GM23248 (cell line): ENCODE measurements at regions not wholly inside any gene's neighbourhood (a gene's known extent, or its start where the extent isn't known, plus 50 kb on each side); places are given as distances from the start of the nearest gene placed in this dataset.

Source experiments
- EZH2 ChIP-seq: fragments of 200-600 bp; sonication (generic); IDR thresholded peaks from 2 replicates; pipeline ENCODE4 v1.6.1; 2018; ENCODE audit warnings: antibody characterized with exemption, mild to moderate bottlenecking; ENCODE audit not compliant: insufficient read depth, poor library complexity, severe bottlenecking
- EZH2phosphoT487 ChIP-seq: fragments of 200-600 bp; sonication (generic); IDR thresholded peaks from 2 replicates; pipeline ENCODE4 v1.6.1; 2018; ENCODE audit warnings: antibody characterized with exemption, moderate library complexity, mild to moderate bottlenecking, low read depth; ENCODE audit not compliant: insufficient read depth

DNA sequence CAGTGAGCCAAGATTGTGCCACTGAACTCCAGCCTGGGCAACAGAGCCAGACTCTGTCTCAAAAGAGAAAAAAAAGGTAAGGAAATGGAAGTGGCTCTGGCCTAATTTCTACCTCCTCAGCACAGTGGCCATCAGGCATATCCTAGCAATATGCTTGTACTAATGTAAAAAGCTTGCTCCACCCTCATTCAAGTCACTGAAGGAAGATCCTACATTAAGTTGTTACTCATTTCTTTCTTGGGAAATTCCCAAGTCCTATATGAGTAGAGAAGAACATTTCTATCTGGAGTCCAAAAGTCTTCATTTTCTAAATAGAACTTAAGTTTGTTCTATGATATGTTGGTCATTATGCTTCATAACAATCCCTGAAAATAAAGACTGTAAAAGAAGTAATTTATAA is 67.3 kb upstream of the HOXC13 start:
- TF ChIP-seq EZH2 (no peak), EZH2phosphoT487 (no peak)
